Omental fat pad (tissue), 3 donors: ENCODE measurements at regions not wholly inside any gene's neighbourhood (a gene's known extent, or its start where the extent isn't known, plus 50 kb on each side); places are given as distances from the start of the nearest gene placed in this dataset.

Source experiments
- ATAC-seq: fragments of 150-250 bp; one replicate; pipeline ENCODE4 v1.9.1; 2016; ENCODE audit warnings: mild to moderate bottlenecking, moderate library complexity; ENCODE audit not compliant: low FRiP score
- DNase-seq: peaks from one replicate; pipeline ENCODE4 v3.0.0-alpha.2; 2019; ENCODE audit warnings: low spot score
- TF ChIP-seq, protein P1 (sequence below), 3 donors: fragments of 450-650 bp; IDR thresholded peaks; one replicate each; pipeline ENCODE4 v1.5.1; 2016 to 2017; ENCODE audit warnings: antibody characterized with exemption in 3 of 3, mild to moderate bottlenecking in 3 of 3, moderate library complexity in 2 of 3

DNA sequence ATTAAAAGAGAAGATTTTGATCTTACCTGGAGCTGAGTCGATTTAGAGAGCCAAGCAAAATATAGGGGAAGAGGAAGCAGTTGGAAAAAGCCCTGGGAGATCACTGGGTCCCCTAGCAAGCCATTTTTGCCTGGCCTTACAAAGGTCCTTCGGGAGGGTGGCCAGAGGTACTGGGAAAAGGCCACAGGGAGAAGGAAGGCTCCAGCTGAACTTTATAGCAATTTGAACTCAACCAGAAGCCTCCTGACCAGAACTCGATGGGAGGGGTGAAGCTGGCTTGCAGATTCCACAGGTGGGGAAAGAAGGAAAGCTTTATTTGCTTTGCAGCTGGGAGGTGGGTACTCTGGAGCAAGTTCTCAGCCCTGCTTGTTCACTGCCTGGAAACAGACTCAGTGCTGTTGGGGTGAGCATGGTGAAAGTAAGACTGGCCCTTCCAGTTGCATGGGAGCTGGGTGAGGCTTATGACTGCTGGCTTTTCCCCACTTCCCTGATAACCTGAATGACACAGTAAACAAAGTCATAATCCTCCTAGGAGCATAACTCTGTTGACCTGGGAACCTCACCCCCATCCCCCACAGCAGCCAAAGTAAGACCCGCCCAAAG is 855.8 kb downstream of the FSCB start:
- TF ChIP-seq, protein P1, sequence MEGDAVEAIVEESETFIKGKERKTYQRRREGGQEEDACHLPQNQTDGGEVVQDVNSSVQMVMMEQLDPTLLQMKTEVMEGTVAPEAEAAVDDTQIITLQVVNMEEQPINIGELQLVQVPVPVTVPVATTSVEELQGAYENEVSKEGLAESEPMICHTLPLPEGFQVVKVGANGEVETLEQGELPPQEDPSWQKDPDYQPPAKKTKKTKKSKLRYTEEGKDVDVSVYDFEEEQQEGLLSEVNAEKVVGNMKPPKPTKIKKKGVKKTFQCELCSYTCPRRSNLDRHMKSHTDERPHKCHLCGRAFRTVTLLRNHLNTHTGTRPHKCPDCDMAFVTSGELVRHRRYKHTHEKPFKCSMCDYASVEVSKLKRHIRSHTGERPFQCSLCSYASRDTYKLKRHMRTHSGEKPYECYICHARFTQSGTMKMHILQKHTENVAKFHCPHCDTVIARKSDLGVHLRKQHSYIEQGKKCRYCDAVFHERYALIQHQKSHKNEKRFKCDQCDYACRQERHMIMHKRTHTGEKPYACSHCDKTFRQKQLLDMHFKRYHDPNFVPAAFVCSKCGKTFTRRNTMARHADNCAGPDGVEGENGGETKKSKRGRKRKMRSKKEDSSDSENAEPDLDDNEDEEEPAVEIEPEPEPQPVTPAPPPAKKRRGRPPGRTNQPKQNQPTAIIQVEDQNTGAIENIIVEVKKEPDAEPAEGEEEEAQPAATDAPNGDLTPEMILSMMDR (IDR thresholded peaks at IDR 0.05) = no peak
- ATAC-seq (no peak), DNase-seq (no peak)

GRCh38 chr14:43649508-43649907 is 857.6 kb downstream of the FSCB start:
- DNase-seq (no peak), ATAC-seq (no peak)
- TF ChIP-seq, protein P1 (IDR thresholded peaks at IDR 0.05) = no peak

DNA sequence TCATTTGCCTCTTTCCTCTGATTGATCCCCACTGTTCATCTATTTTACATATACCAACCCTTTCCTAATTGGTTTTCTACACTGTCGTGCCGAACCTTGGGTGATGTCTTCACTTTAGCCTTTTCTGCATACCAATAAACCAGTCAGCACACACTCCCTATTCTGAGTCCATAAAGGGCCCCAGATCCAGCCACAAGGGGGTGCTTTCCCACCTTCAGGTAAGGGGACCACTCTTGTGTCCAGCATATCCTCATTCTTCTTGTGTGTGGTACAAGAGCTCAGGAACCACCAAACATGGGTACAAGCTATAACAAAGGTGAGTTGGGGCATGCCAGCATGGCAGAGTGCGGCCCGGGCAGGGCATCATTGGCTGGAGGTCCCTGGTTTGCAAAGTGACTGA is 859.8 kb downstream of the FSCB start:
- ATAC-seq = no peak
- TF ChIP-seq, protein P1 (IDR thresholded peaks at IDR 0.05) = no peak
- no peak for DNase-seq

DNA sequence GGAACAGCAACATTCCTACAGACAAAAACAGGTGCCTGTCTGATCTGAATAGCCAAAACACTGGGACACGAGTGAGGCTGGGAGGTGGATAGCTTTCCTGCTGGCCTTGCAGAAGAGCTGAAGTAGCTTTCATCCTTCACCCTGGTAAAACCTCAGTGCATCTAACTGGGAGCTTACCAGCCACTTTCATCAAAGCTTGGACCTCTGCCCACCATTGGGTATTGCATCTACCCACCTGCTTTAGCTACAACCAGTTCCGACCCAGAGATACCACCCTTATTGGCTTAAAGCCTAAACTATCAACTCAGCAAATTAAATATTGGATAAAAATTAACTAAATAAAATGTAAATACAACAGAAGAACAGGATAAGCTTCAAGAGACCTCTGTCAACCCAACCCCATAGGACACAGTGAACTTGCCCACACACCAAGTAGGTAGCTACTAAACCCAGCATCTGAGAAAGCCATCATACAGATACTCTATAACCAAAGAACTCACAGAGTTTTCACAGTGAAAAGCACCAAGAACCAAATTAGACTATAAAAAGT is 866.3 kb downstream of the FSCB start:
- ATAC-seq (no peak), DNase-seq (no peak)
- TF ChIP-seq, protein P1 (IDR thresholded peaks at IDR 0.05) = no peak

DNA sequence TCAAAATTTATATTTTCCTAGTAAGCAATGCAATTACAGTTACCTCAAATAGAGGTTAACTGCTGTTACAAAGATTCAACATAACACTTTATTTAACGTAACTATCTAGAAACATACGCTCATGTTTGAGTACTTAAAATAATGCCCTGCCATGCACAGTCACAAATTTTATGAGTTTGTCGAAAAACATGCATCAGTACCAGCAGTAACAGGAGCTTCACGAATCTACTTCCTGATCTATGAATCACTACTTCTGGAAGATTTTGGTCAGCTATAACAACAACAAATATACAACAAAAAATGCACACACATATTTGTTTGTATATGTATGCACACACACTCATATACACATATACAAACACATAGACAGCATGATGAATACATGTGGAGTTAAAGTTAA is 881.8 kb downstream of the FSCB start:
- no peak for ATAC-seq
- TF ChIP-seq, protein P1 (IDR thresholded peaks at IDR 0.05) = no peak
- no peak for DNase-seq

- no peak for ATAC-seq
- TF ChIP-seq, protein P1 (IDR thresholded peaks at IDR 0.05) = no peak
- DNase-seq = no peak
Measured at GRCh38 chr14:43621282-43621681, 885.8 kb downstream of the FSCB start.

GRCh38 chr14:43595096-43595772 is 911.8 kb downstream of the FSCB start:
- TF ChIP-seq, protein P1 (IDR thresholded peaks at IDR 0.05) = no peak
- ATAC-seq (no peak), DNase-seq (no peak)
